H1 (cell line): ENCODE measurements at regions not wholly inside any gene's neighbourhood (a gene's known extent, or its start where the extent isn't known, plus 50 kb on each side); places are given as distances from the start of the nearest gene placed in this dataset.

Experiments
- HDAC2 ChIP-seq, 2 experiments: fragments of 300-600 bp in 1 of 2; sonication (generic) in 1 of 2; IDR thresholded peaks; 2 replicates each; pipeline ENCODE4 v1.6.1; 2011 to 2012; ENCODE audit warnings: low read depth in 2 of 2, low read length in 2 of 2, mild to moderate bottlenecking in 2 of 2, moderate library complexity in 2 of 2, borderline replicate concordance in 1 of 2, inconsistent platforms in 1 of 2
- HDAC6 ChIP-seq: IDR thresholded peaks from one replicate; pipeline ENCODE4 v1.7.1; 2012; ENCODE audit warnings: low read depth, mild to moderate bottlenecking, inconsistent platforms, low read length, moderate library complexity
- TAF7 ChIP-seq: optimal IDR thresholded peaks from 2 replicates; pipeline ENCODE3; 2011; ENCODE audit warnings: low read depth, mild to moderate bottlenecking, inconsistent platforms, low read length, moderate library complexity, borderline replicate concordance
- TEAD4 ChIP-seq: IDR thresholded peaks from 2 replicates; pipeline ENCODE4 v1.6.1; 2012; ENCODE audit warnings: low read depth, low read length, inconsistent platforms, mixed read lengths
- TF ChIP-seq, protein P1 (sequence below): fragments of 300-600 bp; sonication (generic); IDR thresholded peaks from 2 replicates; pipeline ENCODE4 v1.7.1; 2012; ENCODE audit warnings: low read length, moderate library complexity, mild to moderate bottlenecking, inconsistent platforms; ENCODE audit not compliant: insufficient replicate concordance

- TF ChIP-seq, protein P1, sequence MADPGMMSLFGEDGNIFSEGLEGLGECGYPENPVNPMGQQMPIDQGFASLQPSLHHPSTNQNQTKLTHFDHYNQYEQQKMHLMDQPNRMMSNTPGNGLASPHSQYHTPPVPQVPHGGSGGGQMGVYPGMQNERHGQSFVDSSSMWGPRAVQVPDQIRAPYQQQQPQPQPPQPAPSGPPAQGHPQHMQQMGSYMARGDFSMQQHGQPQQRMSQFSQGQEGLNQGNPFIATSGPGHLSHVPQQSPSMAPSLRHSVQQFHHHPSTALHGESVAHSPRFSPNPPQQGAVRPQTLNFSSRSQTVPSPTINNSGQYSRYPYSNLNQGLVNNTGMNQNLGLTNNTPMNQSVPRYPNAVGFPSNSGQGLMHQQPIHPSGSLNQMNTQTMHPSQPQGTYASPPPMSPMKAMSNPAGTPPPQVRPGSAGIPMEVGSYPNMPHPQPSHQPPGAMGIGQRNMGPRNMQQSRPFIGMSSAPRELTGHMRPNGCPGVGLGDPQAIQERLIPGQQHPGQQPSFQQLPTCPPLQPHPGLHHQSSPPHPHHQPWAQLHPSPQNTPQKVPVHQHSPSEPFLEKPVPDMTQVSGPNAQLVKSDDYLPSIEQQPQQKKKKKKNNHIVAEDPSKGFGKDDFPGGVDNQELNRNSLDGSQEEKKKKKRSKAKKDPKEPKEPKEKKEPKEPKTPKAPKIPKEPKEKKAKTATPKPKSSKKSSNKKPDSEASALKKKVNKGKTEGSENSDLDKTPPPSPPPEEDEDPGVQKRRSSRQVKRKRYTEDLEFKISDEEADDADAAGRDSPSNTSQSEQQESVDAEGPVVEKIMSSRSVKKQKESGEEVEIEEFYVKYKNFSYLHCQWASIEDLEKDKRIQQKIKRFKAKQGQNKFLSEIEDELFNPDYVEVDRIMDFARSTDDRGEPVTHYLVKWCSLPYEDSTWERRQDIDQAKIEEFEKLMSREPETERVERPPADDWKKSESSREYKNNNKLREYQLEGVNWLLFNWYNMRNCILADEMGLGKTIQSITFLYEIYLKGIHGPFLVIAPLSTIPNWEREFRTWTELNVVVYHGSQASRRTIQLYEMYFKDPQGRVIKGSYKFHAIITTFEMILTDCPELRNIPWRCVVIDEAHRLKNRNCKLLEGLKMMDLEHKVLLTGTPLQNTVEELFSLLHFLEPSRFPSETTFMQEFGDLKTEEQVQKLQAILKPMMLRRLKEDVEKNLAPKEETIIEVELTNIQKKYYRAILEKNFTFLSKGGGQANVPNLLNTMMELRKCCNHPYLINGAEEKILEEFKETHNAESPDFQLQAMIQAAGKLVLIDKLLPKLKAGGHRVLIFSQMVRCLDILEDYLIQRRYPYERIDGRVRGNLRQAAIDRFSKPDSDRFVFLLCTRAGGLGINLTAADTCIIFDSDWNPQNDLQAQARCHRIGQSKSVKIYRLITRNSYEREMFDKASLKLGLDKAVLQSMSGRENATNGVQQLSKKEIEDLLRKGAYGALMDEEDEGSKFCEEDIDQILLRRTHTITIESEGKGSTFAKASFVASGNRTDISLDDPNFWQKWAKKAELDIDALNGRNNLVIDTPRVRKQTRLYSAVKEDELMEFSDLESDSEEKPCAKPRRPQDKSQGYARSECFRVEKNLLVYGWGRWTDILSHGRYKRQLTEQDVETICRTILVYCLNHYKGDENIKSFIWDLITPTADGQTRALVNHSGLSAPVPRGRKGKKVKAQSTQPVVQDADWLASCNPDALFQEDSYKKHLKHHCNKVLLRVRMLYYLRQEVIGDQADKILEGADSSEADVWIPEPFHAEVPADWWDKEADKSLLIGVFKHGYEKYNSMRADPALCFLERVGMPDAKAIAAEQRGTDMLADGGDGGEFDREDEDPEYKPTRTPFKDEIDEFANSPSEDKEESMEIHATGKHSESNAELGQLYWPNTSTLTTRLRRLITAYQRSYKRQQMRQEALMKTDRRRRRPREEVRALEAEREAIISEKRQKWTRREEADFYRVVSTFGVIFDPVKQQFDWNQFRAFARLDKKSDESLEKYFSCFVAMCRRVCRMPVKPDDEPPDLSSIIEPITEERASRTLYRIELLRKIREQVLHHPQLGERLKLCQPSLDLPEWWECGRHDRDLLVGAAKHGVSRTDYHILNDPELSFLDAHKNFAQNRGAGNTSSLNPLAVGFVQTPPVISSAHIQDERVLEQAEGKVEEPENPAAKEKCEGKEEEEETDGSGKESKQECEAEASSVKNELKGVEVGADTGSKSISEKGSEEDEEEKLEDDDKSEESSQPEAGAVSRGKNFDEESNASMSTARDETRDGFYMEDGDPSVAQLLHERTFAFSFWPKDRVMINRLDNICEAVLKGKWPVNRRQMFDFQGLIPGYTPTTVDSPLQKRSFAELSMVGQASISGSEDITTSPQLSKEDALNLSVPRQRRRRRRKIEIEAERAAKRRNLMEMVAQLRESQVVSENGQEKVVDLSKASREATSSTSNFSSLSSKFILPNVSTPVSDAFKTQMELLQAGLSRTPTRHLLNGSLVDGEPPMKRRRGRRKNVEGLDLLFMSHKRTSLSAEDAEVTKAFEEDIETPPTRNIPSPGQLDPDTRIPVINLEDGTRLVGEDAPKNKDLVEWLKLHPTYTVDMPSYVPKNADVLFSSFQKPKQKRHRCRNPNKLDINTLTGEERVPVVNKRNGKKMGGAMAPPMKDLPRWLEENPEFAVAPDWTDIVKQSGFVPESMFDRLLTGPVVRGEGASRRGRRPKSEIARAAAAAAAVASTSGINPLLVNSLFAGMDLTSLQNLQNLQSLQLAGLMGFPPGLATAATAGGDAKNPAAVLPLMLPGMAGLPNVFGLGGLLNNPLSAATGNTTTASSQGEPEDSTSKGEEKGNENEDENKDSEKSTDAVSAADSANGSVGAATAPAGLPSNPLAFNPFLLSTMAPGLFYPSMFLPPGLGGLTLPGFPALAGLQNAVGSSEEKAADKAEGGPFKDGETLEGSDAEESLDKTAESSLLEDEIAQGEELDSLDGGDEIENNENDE, result no peak
- TF ChIP-seq TAF7 (no peak), HDAC2 (IDR thresholded peaks at IDR 0.05; ENCODE audit: borderline replicate concordance in 1 of 2, low read depth in 2 of 2, low read length in 2 of 2) (no peak), TEAD4 (no peak), HDAC6 (no peak)
Measured at GRCh38 chr16:55249361-55249760, 74.6 kb upstream of the IRX6 start (continued).
